Smooth muscle cell (in vitro differentiated cells): ENCODE measurements at regions not wholly inside any gene's neighbourhood (a gene's known extent, or its start where the extent isn't known, plus 50 kb on each side); places are given as distances from the start of the nearest gene placed in this dataset.

Experiments
- DNase-seq: peaks from one replicate; lab custom pipeline; 2025; ENCODE audit not compliant: unreplicated experiment; lab: John Stamatoyannopoulos, UW
- H2AFZ ChIP-seq: fragments of 200-600 bp; sonication (generic); 2 replicates; pipeline ENCODE4 v1.6.0; 2016; ENCODE audit warnings: antibody characterized with exemption, low read depth, mild to moderate bottlenecking
- H3F3A ChIP-seq: fragments of 200-600 bp; sonication (generic); 2 replicates; pipeline ENCODE4 v1.6.0; 2017; ENCODE audit warnings: antibody characterized with exemption, low read depth
- H3K27ac ChIP-seq: fragments of 200-600 bp; sonication (generic); 2 replicates; pipeline ENCODE4 v1.5.1; 2016; ENCODE audit warnings: low read depth, mild to moderate bottlenecking
- H3K27me3 ChIP-seq: fragments of 200-600 bp; sonication (generic); 2 replicates; pipeline ENCODE4 v1.6.1; 2016; ENCODE audit warnings: low read depth, mild to moderate bottlenecking
- H3K36me3 ChIP-seq: fragments of 200-600 bp; sonication (generic); 2 replicates; pipeline ENCODE4 v1.5.1; 2016; ENCODE audit warnings: low read depth
- H3K4me1 ChIP-seq: fragments of 200-600 bp; sonication (generic); 2 replicates; pipeline ENCODE4 v1.5.1; 2016; ENCODE audit warnings: low read depth
- H3K4me2 ChIP-seq: fragments of 200-600 bp; sonication (generic); 2 replicates; pipeline ENCODE4 v1.6.0; 2016; ENCODE audit warnings: mild to moderate bottlenecking
- H3K4me3 ChIP-seq: fragments of 200-600 bp; sonication (generic); 2 replicates; pipeline ENCODE4 v1.5.1; 2016; ENCODE audit warnings: mild to moderate bottlenecking
- H3K79me2 ChIP-seq: fragments of 200-600 bp; sonication (generic); 2 replicates; pipeline ENCODE4 v1.6.0; 2016; ENCODE audit warnings: low read depth, mild to moderate bottlenecking
- H3K9ac ChIP-seq: fragments of 200-600 bp; sonication (generic); 2 replicates; pipeline ENCODE4 v1.6.0; 2016; ENCODE audit warnings: low read depth
- H3K9me3 ChIP-seq: fragments of 200-600 bp; sonication (generic); replicated peaks from 2 replicates; pipeline ENCODE4 v1.5.1; 2016; ENCODE audit warnings: low read depth
- H4K20me1 ChIP-seq: fragments of 200-600 bp; sonication (generic); 2 replicates; pipeline ENCODE4 v1.6.0; 2016; ENCODE audit warnings: low read depth
- CTCF ChIP-seq: fragments of 200-600 bp; sonication (generic); IDR thresholded peaks from 2 replicates; pipeline ENCODE4 v1.5.1; 2017; ENCODE audit warnings: borderline replicate concordance, mild to moderate bottlenecking, antibody characterized with exemption; ENCODE audit not compliant: insufficient read depth, poor library complexity, severe bottlenecking
- WGBS: methylation state at CpG from one replicate; pipeline ENCODE4 v1.1.7; 2016; ENCODE audit warnings: low lambda C conversion rate; 5-methylcytosine and 5-hydroxymethylcytosine counted together

- Histone ChIP-seq H3K4me3 (no peak overlapping the region), H3K4me2 (no peak overlapping the region), H3K4me1 (no peaks in the 10 kb centered on the region), H3F3A (no peaks in the 10 kb centered on the region), H3K27me3 (no peaks in the 10 kb centered on the region), H3K36me3 (no peaks in the 10 kb centered on the region), H3K9me3 (no peaks in the 10 kb centered on the region), H4K20me1 (no peaks in the 10 kb centered on the region), H2AFZ (no peak overlapping the region), H3K79me2 (no peaks in the 10 kb centered on the region), H3K27ac (no peak overlapping the region), H3K9ac (no peak overlapping the region)
- 94% methylated on average over 4 of the region's 4 CpGs for WGBS
- no peak for TF ChIP-seq CTCF
- no peak for DNase-seq
Measured at GRCh38 chr13:59510386-59510785, 653.3 kb downstream of the DIAPH3 start.

GRCh38 chr13:59513686-59514085 is 650.0 kb downstream of the DIAPH3 start:
- Histone ChIP-seq H3K4me2 (no peak overlapping the region), H3K9ac (no peak overlapping the region), H2AFZ (no peak overlapping the region), H3K79me2 (no peaks in the 10 kb centered on the region), H3K4me1 (no peaks in the 10 kb centered on the region), H3F3A (no peaks in the 10 kb centered on the region), H3K27me3 (no peaks in the 10 kb centered on the region), H3K9me3 (no peaks in the 10 kb centered on the region), H3K4me3 (no peak overlapping the region), H4K20me1 (no peaks in the 10 kb centered on the region), H3K27ac (no peak overlapping the region), H3K36me3 (no peaks in the 10 kb centered on the region)
- no peak for TF ChIP-seq CTCF
- DNase-seq = no peak
- 77% methylated on average over 1 of the region's 1 CpG for WGBS

- WGBS = 94% methylated on average over 5 of the region's 5 CpGs
Measured at GRCh38 chr13:59514316-59514715, 649.4 kb downstream of the DIAPH3 start.

More at GRCh38 chr13:59514316-59514715, 649.4 kb downstream of the DIAPH3 start:
- Histone ChIP-seq H4K20me1 (no peaks in the 10 kb centered on the region), H3K27me3 (no peaks in the 10 kb centered on the region), H3K79me2 (no peaks in the 10 kb centered on the region), H3K27ac (no peak overlapping the region), H3K4me1 (no peaks in the 10 kb centered on the region), H2AFZ (no peak overlapping the region), H3K9me3 (no peaks in the 10 kb centered on the region), H3F3A (no peaks in the 10 kb centered on the region), H3K4me2 (no peak overlapping the region), H3K4me3 (no peak overlapping the region), H3K9ac (no peak overlapping the region), H3K36me3 (no peaks in the 10 kb centered on the region)
- DNase-seq = no peak
- TF ChIP-seq CTCF = no peak
